Skin of body (tissue), 1 donor: ENCODE measurements at regions not wholly inside any gene's neighbourhood (a gene's known extent, or its start where the extent isn't known, plus 50 kb on each side); places are given as distances from the start of the nearest gene placed in this dataset.
"Not testable (repeated sequence)": the region's sequence is repeated elsewhere in the genome, so short reads cannot be mapped to it uniquely, and the experiment has no call there.

Experiments
- DNase-seq: peaks from one replicate; lab custom pipeline; 2025; lab: John Stamatoyannopoulos, UW

- DNase-seq, result no peak
Measured at GRCh38 chr4:27358269-27358668, 497.6 kb downstream of the STIM2 start.

- no peak for DNase-seq
Measured at GRCh38 chr4:27360131-27360530, 499.5 kb downstream of the STIM2 start.

- DNase-seq, result peak; percentile 56
Measured at GRCh38 chr4:27360790-27361267, 500.2 kb downstream of the STIM2 start.

GRCh38 chr4:27364509-27364908 lies 503.9 kb downstream of the STIM2 start:
- no peak for DNase-seq

- no peak for DNase-seq
Measured at GRCh38 chr4:27366104-27366823, 505.6 kb downstream of the STIM2 start.

- no peak for DNase-seq
Measured at GRCh38 chr4:27368781-27369180, 508.1 kb downstream of the STIM2 start.

GRCh38 chr4:27381815-27382214 lies 521.2 kb downstream of the STIM2 start:
- no peak for DNase-seq

- DNase-seq, result no peak
Measured at GRCh38 chr4:27387711-27388110, 527.1 kb downstream of the STIM2 start.

GRCh38 chr4:27397886-27398285 lies 537.2 kb downstream of the STIM2 start:
- peak; percentile 88 for DNase-seq

- DNase-seq, result peak; percentile 85
Measured at GRCh38 chr4:27398631-27399310, 538.1 kb downstream of the STIM2 start.

- no peak for DNase-seq
Measured at GRCh38 chr4:27407616-27408015, 547.0 kb downstream of the STIM2 start.

- no peak for DNase-seq
Measured at GRCh38 chr4:27412613-27413012, 552.0 kb downstream of the STIM2 start.

- peak; percentile 85 for DNase-seq
Measured at GRCh38 chr4:27414887-27415731, 554.5 kb downstream of the STIM2 start.

GRCh38 chr4:27428661-27429060 lies 568.0 kb downstream of the STIM2 start:
- no peak for DNase-seq

GRCh38 chr4:27429364-27429871 lies 568.8 kb downstream of the STIM2 start:
- DNase-seq, result peak; percentile 55

GRCh38 chr4:27442146-27442545 lies 581.5 kb downstream of the STIM2 start:
- no peak for DNase-seq

- not testable (repeated sequence) for DNase-seq
Measured at GRCh38 chr4:27442661-27443060, 582.0 kb downstream of the STIM2 start.

GRCh38 chr4:27463816-27464215 lies 603.2 kb downstream of the STIM2 start:
- no peak for DNase-seq

- no peak for DNase-seq
Measured at GRCh38 chr4:27467351-27467750, 606.7 kb downstream of the STIM2 start.

GRCh38 chr4:27472364-27472763 lies 611.7 kb downstream of the STIM2 start:
- no peak for DNase-seq

GRCh38 chr4:27474691-27475090 lies 614.0 kb downstream of the STIM2 start:
- no peak for DNase-seq

GRCh38 chr4:27484216-27484615 lies 623.6 kb downstream of the STIM2 start:
- DNase-seq, result no peak
